ELF-1 (cell line): ENCODE measurements at regions not wholly inside any gene's neighbourhood (a gene's known extent, or its start where the extent isn't known, plus 50 kb on each side); places are given as distances from the start of the nearest gene placed in this dataset.

Experiments
- DNase-seq: peaks from one replicate; pipeline ENCODE4 v3.0.0-alpha.2; 2016; ENCODE audit warnings: low read depth, low spot score

GRCh38 chr16:60563166-60563565 is 1473.1 kb downstream of the CDH8 start:
- DNase-seq = no peak

GRCh38 chr16:60558936-60559335 is 1477.3 kb downstream of the CDH8 start:
- DNase-seq = no peak

- no peak for DNase-seq
Observed at GRCh38 chr16:60553090-60553757, 1483.0 kb downstream of the CDH8 start.

GRCh38 chr16:60541535-60541934 is 1494.7 kb downstream of the CDH8 start:
- no peak for DNase-seq

- no peak for DNase-seq
Observed at GRCh38 chr16:60510941-60511340, 1525.3 kb downstream of the CDH8 start.

- DNase-seq = no peak
Observed at GRCh38 chr16:60510208-60510607, 1526.0 kb downstream of the CDH8 start.

GRCh38 chr16:60491273-60491672 is 1545.0 kb downstream of the CDH8 start:
- no peak for DNase-seq

- DNase-seq = no peak
Observed at GRCh38 chr16:60485872-60486489, 1550.3 kb downstream of the CDH8 start.

GRCh38 chr16:60484901-60485300 is 1551.3 kb downstream of the CDH8 start:
- no peak for DNase-seq

GRCh38 chr16:60481591-60481990 is 1554.6 kb downstream of the CDH8 start:
- no peak for DNase-seq

- no peak for DNase-seq
Observed at GRCh38 chr16:60478810-60479209, 1557.4 kb downstream of the CDH8 start.

GRCh38 chr16:60463986-60464385 is 1572.3 kb downstream of the CDH8 start:
- no peak for DNase-seq

- DNase-seq = no peak
Observed at GRCh38 chr16:60459463-60459862, 1576.8 kb downstream of the CDH8 start.

GRCh38 chr16:60458255-60458654 is 1578.0 kb downstream of the CDH8 start:
- no peak for DNase-seq

GRCh38 chr16:60452646-60453045 is 1583.6 kb downstream of the CDH8 start:
- no peak for DNase-seq

GRCh38 chr16:60438894-60439293 is 1597.3 kb downstream of the CDH8 start:
- no peak for DNase-seq

GRCh38 chr16:60432472-60432871 is 1603.8 kb downstream of the CDH8 start:
- no peak for DNase-seq

GRCh38 chr16:60419859-60420258 is 1616.4 kb downstream of the CDH8 start:
- DNase-seq = no peak

GRCh38 chr16:60414613-60415012 is 1621.6 kb downstream of the CDH8 start:
- DNase-seq = no peak

- DNase-seq = no peak
Observed at GRCh38 chr16:60413969-60414368, 1622.3 kb downstream of the CDH8 start.

GRCh38 chr16:60407606-60408005 is 1628.6 kb downstream of the CDH8 start:
- no peak for DNase-seq

- DNase-seq = no peak
Observed at GRCh38 chr16:60407034-60407433, 1629.2 kb downstream of the CDH8 start.

GRCh38 chr16:60405286-60405685 is 1631.0 kb downstream of the CDH8 start:
- no peak for DNase-seq

- no peak for DNase-seq
Observed at GRCh38 chr16:60404401-60404800, 1631.8 kb downstream of the CDH8 start.
